Nephron progenitor cell (in vitro differentiated cells): ENCODE measurements at regions not wholly inside any gene's neighbourhood (a gene's known extent, or its start where the extent isn't known, plus 50 kb on each side); places are given as distances from the start of the nearest gene placed in this dataset.

Source experiments
- DNase-seq: peaks from one replicate; pipeline ENCODE4 v3.0.0; 2021
- H3K27ac Mint-ChIP-seq: 2 replicates; pipeline ENCODE4 v1.8.0; 2021; ENCODE audit warnings: mild to moderate bottlenecking, moderate library complexity, mixed read lengths
- H3K27me3 Mint-ChIP-seq: 2 replicates; pipeline ENCODE4 v1.8.0; 2021; ENCODE audit warnings: mild to moderate bottlenecking, low read depth, mixed read lengths; ENCODE audit not compliant: poor library complexity
- H3K36me3 Mint-ChIP-seq: 2 replicates; pipeline ENCODE4 v1.8.0; 2021; ENCODE audit warnings: low read depth, mixed read lengths
- H3K4me1 Mint-ChIP-seq: 2 replicates; pipeline ENCODE4 v1.8.0; 2021; ENCODE audit warnings: mixed read lengths
- H3K4me3 Mint-ChIP-seq: 2 replicates; pipeline ENCODE4 v1.8.0; 2021; ENCODE audit warnings: mild to moderate bottlenecking, moderate library complexity, mixed read lengths
- H3K9me3 Mint-ChIP-seq: 2 replicates; pipeline ENCODE4 v1.8.0; 2021; ENCODE audit warnings: mild to moderate bottlenecking, moderate library complexity, mixed read lengths
- CTCF ChIP-seq: fragments of 200-600 bp; sonication (generic); IDR thresholded peaks from 2 replicates; pipeline ENCODE4 v1.5.0; 2021; ENCODE audit warnings: antibody characterized with exemption

DNA sequence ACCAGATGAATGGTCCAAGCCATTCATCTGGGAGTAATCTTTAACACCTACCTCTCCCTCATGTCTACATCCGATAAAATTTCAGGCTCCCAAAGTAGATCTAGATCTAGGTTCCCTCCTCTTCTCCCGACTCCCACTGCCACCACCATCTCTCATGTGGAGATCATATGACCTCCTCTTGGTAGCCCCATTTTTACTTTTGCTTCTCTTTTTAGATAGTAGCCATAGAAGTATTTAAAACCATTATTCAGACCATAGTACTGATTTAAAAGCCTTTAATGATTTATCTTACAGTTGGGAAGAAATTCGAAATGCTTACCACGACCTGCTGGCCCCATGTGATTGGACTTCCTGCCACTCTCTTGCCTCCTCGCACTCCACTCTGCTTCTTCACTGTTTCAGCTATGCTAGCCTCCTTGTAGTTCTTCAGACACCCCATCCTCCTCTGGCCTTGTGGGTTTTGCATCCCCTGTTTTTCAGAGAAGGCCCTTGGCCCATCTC is 98.5 kb downstream of the RASSF10 start:
- Mint-ChIP-seq H3K27ac (no peak overlapping the region), H3K4me3 (no peak overlapping the region), H3K9me3 (no peaks in the 10 kb centered on the region), H3K36me3 (no peaks in the 10 kb centered on the region), H3K27me3 (peaks cover 9% of the 10 kb centered on the region), H3K4me1 (peaks cover 18% of the 10 kb centered on the region)
- TF ChIP-seq CTCF, result no peak
- DNase-seq, result no peak

GRCh38 chr11:13108416-13108815 is 99.3 kb downstream of the RASSF10 start:
- Mint-ChIP-seq H3K27ac (no peak overlapping the region), H3K36me3 (no peaks in the 10 kb centered on the region), H3K27me3 (peaks cover 9% of the 10 kb centered on the region), H3K9me3 (no peaks in the 10 kb centered on the region), H3K4me1 (peaks cover 25% of the 10 kb centered on the region), H3K4me3 (no peak overlapping the region)
- no peak for TF ChIP-seq CTCF
- no peak for DNase-seq

DNA sequence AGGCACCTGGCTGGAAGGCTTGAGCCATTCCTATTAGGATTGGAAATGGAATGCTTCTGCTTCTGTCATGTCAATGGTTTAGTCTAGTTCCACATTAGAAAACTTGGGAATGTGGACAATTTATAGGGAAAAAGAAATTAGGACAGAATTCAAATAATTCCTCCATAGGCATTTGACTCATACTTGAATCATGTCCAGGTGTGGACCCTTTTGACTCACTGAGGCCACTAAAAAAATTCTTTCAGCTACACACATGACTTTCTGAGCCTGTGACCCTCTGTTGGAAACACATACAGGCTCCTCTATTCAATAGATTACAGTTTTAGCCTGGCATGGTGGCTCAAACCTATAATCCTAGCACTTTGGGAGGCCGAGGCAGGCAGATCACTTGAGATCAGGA is 100.5 kb downstream of the RASSF10 start:
- H3K4me3 Mint-ChIP-seq, result no peak overlapping the region
- no peak overlapping the region for H3K27ac Mint-ChIP-seq
- H3K4me1 Mint-ChIP-seq, result peaks cover 33% of the 10 kb centered on the region
- TF ChIP-seq CTCF, result no peak
- peaks cover 3% of the 10 kb centered on the region for H3K27me3 Mint-ChIP-seq
- peaks cover 3% of the 10 kb centered on the region for H3K9me3 Mint-ChIP-seq
- DNase-seq, result no peak
- no peaks in the 10 kb centered on the region for H3K36me3 Mint-ChIP-seq

DNA sequence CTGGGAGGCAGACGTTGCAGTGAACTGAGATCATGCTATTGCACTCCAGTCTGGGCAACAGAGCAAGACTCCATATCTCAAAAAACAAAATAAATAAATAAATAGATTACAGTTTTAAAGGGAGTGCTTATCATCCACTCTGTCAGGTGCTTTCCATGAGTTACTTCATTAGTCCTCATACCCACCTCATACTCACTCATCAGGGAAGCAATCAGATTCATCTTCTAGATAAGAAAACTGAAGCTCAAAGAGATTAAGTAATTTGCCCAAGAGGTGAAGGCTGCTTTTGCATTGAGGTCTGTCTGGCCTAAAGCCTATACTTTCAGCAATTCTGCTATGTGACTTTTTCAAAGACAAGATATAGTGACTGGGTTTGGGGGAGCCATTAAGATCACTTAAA is 101.0 kb downstream of the RASSF10 start:
- no peak for DNase-seq
- H3K4me1 Mint-ChIP-seq, result peaks cover 38% of the 10 kb centered on the region
- H3K36me3 Mint-ChIP-seq, result no peaks in the 10 kb centered on the region
- H3K27me3 Mint-ChIP-seq, result peaks cover 2% of the 10 kb centered on the region
- H3K4me3 Mint-ChIP-seq, result no peak overlapping the region
- no peak overlapping the region for H3K27ac Mint-ChIP-seq
- H3K9me3 Mint-ChIP-seq, result peaks cover 3% of the 10 kb centered on the region
- TF ChIP-seq CTCF, result no peak

DNA sequence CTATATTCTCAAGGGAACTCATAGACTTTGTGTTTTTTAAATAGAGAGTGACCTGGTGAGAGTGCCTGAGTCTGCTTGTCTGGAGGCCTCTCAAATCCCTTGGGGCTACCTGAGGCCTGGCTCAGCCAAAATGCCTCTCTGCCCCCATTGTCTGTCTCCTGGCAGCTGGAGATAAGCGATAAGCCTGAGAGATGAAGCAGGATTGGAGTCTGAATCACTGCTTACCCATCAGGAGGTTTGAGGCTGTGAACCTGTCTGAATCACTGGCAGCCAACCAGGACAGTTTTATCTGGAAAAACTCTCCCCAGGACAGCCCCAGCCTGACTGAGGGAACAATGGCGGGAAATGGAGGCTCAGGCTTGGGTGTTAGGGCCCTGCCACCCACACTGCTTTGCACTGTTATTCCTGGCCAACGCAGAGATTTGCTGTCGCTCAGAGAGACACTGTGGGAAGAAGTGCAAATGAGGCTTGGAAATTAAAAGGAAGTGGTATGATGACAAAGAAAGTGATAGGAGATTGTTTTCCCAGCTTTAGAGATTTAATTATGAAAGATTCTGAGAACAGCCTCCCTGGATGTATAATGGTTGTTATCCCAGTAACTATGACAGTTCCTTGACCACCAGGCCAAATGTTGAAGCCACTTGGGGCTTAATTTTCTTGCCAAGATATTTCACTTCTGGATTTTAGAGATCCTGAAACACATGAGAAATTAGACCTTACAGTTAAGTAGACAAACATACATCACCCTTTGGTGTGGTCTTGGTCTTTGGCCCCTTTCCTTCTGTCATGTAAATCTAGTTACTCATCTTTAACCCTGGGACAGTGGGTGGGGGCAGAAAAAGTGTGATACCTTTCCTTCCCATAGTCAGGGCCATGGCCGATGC is 102.1 kb downstream of the RASSF10 start:
- Mint-ChIP-seq H3K27ac (no peak overlapping the region), H3K36me3 (no peaks in the 10 kb centered on the region), H3K9me3 (peaks cover 3% of the 10 kb centered on the region), H3K4me3 (no peak overlapping the region), H3K4me1 (peaks cover 49% of the 10 kb centered on the region), H3K27me3 (peaks cover 2% of the 10 kb centered on the region)
- TF ChIP-seq CTCF, result no peak
- no peak for DNase-seq

GRCh38 chr11:13111813-13112130 is 102.7 kb downstream of the RASSF10 start:
- no peak for TF ChIP-seq CTCF
- peaks cover 5% of the 10 kb centered on the region for H3K27me3 Mint-ChIP-seq
- no peak overlapping the region for H3K4me3 Mint-ChIP-seq
- H3K9me3 Mint-ChIP-seq, result peaks cover 3% of the 10 kb centered on the region
- DNase-seq, result no peak
- H3K27ac Mint-ChIP-seq, result no peak overlapping the region
- no peaks in the 10 kb centered on the region for H3K36me3 Mint-ChIP-seq
- peaks cover 55% of the 10 kb centered on the region for H3K4me1 Mint-ChIP-seq
